ENCODE measurements at regions not wholly inside any gene's neighbourhood (a gene's known extent, or its start where the extent isn't known, plus 50 kb on each side); places are given as distances from the start of the nearest gene placed in this dataset.

- H3K9me2 ChIP-seq (ENCODE audit: insufficient read depth, low read length): no peaks in the 10 kb centered on the region
- H3K27ac ChIP-seq (ENCODE audit: low read length): no peak overlapping the region
- H3K27me3 ChIP-seq (ENCODE audit: insufficient read depth, low read depth, low read length): no peaks in the 10 kb centered on the region
- no peak overlapping the region for H3K4me3 ChIP-seq (ENCODE audit: low read length)
- no peaks in the 10 kb centered on the region for H3K79me2 ChIP-seq (replicated peaks; ENCODE audit: insufficient read depth, low read length)
- H3F3A ChIP-seq (ENCODE audit: insufficient read depth, low read length, poor library complexity, severe bottlenecking): no peaks in the 10 kb centered on the region
- TF ChIP-seq EP300 (conservative IDR thresholded peaks at IDR 0.05; ENCODE audit: poor library complexity, severe bottlenecking): no peak
- no peak for TF ChIP-seq SMC3 (conservative IDR thresholded peaks at IDR 0.05; ENCODE audit: poor library complexity)
- TF ChIP-seq TAF1 (IDR thresholded peaks at IDR 0.05; ENCODE audit: low read depth): no peak
- TF ChIP-seq MXI1 (conservative IDR thresholded peaks at IDR 0.05; ENCODE audit: poor library complexity, severe bottlenecking): no peak
- no peak for TF ChIP-seq RAD21 (conservative IDR thresholded peaks at IDR 0.05)
- no peak for TF ChIP-seq CTCF (IDR thresholded peaks at IDR 0.05; ENCODE audit: poor library complexity, severe bottlenecking)
- no peak for TF ChIP-seq EZH2 (IDR thresholded peaks at IDR 0.05; ENCODE audit: borderline replicate concordance, insufficient read depth, low read length, poor library complexity, severe bottlenecking)
- TF ChIP-seq POLR2AphosphoS5 (IDR thresholded peaks at IDR 0.05): no peak
- no peak for TF ChIP-seq REST (IDR thresholded peaks at IDR 0.05; ENCODE audit: borderline replicate concordance)
- no peaks in the 10 kb centered on the region for H3K36me3 ChIP-seq (ENCODE audit: insufficient read depth, low read length)
- no peak overlapping the region for H3K9ac ChIP-seq (ENCODE audit: low read length)
- H2AFZ ChIP-seq (ENCODE audit: low read depth, low read length): no peak overlapping the region
- H3K9me3 ChIP-seq (ENCODE audit: low read length): no peaks in the 10 kb centered on the region
- H4K20me1 ChIP-seq (ENCODE audit: insufficient read depth): no peaks in the 10 kb centered on the region
- no peak overlapping the region for H3K4me2 ChIP-seq (ENCODE audit: low read length)
These were observed 192.8 kb downstream of the TBX22 start for GRCh38 chrX:80207327-80207726.

DNA sequence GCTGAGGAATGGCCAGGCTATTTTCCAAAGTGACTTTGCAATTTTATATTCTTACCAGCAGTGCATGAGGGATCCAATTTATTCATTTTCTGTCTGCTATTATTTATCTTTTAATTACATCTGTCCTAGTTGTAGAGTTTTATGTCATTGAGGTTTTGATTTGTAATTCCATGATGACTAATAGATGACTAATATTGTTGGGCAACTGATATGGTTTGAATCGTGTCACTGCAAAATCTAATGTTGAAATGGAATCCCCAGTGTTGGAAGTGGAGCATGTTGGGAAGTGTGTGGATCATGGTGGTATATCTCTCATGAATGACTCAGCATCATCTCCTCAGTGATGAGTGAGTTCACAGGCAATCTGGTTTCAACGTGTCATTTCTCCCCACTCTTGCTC is 201.5 kb downstream of the TBX22 start:
- Histone ChIP-seq H3K4me3 (ENCODE audit: low read length) (no peak overlapping the region), H3K9ac (ENCODE audit: low read length) (no peak overlapping the region), H3K9me3 (ENCODE audit: low read length) (no peaks in the 10 kb centered on the region), H3K79me2 (replicated peaks; ENCODE audit: insufficient read depth, low read length) (no peaks in the 10 kb centered on the region), H3K4me2 (ENCODE audit: low read length) (no peak overlapping the region), H4K20me1 (ENCODE audit: insufficient read depth) (no peaks in the 10 kb centered on the region), H3K27me3 (ENCODE audit: insufficient read depth, low read depth, low read length) (no peaks in the 10 kb centered on the region), H3F3A (ENCODE audit: insufficient read depth, low read length, poor library complexity, severe bottlenecking) (no peaks in the 10 kb centered on the region), H3K36me3 (ENCODE audit: insufficient read depth, low read length) (no peaks in the 10 kb centered on the region), H2AFZ (ENCODE audit: low read depth, low read length) (no peak overlapping the region), H3K27ac (ENCODE audit: low read length) (no peak overlapping the region), H3K9me2 (ENCODE audit: insufficient read depth, low read length) (no peaks in the 10 kb centered on the region)
- TF ChIP-seq MXI1 (conservative IDR thresholded peaks at IDR 0.05; ENCODE audit: poor library complexity, severe bottlenecking): no peak
